CD4-positive, alpha-beta T cell treated with Interleukin-1 beta for 1 hour (primary cell): ENCODE measurements at regions not wholly inside any gene's neighbourhood (a gene's known extent, or its start where the extent isn't known, plus 50 kb on each side); places are given as distances from the start of the nearest gene placed in this dataset.
"Not testable (repeated sequence)": the region's sequence is repeated elsewhere in the genome, so short reads cannot be mapped to it uniquely, and the experiment has no call there.

Experiments used
- DNase-seq, 2 donors: peaks; one replicate each; pipeline ENCODE4 v3.0.0-alpha.2; 2020 to 2022

- DNase-seq: no peak
These were observed 759.0 kb downstream of the AACS start for GRCh38 chr12:125824276-125824675.

GRCh38 chr12:125835852-125836251 lies 770.6 kb downstream of the AACS start:
- no peak for DNase-seq

- no peak for DNase-seq
These were observed 771.4 kb downstream of the AACS start for GRCh38 chr12:125836647-125837046.

GRCh38 chr12:125841332-125841731 lies 776.1 kb downstream of the AACS start:
- DNase-seq: no peak

- no peak for DNase-seq
These were observed 786.9 kb downstream of the AACS start for GRCh38 chr12:125852116-125852515.

- no peak for DNase-seq
These were observed 787.4 kb downstream of the AACS start for GRCh38 chr12:125852679-125853078.

- no peak for DNase-seq
These were observed 788.4 kb downstream of the AACS start for GRCh38 chr12:125853670-125854069.

GRCh38 chr12:125856366-125856765 lies 791.1 kb downstream of the AACS start:
- no peak for DNase-seq

- DNase-seq: no peak
These were observed 791.7 kb downstream of the AACS start for GRCh38 chr12:125856896-125857295.

GRCh38 chr12:125860672-125861288 lies 795.5 kb downstream of the AACS start:
- no peak for DNase-seq

GRCh38 chr12:125861299-125862281 lies 796.4 kb downstream of the AACS start:
- no peak for DNase-seq

- DNase-seq: not testable (repeated sequence)
These were observed 800.0 kb downstream of the AACS start for GRCh38 chr12:125865236-125865635.

GRCh38 chr12:125871811-125872594 lies 806.8 kb downstream of the AACS start:
- DNase-seq: no peak

GRCh38 chr12:125873016-125873415 lies 807.8 kb downstream of the AACS start:
- DNase-seq: no peak

GRCh38 chr12:125878483-125878882 lies 813.2 kb downstream of the AACS start:
- DNase-seq: no peak

GRCh38 chr12:125882141-125882540 lies 816.9 kb downstream of the AACS start:
- DNase-seq: no peak

GRCh38 chr12:125888921-125889320 lies 823.7 kb downstream of the AACS start:
- no peak for DNase-seq

- no peak for DNase-seq
These were observed 824.5 kb downstream of the AACS start for GRCh38 chr12:125889742-125890141.

- DNase-seq: no peak
These were observed 825.2 kb downstream of the AACS start for GRCh38 chr12:125890366-125890905.

GRCh38 chr12:125890971-125891370 lies 825.7 kb downstream of the AACS start:
- DNase-seq: no peak

- no peak for DNase-seq
These were observed 827.0 kb downstream of the AACS start for GRCh38 chr12:125892276-125892675.

- DNase-seq: no peak
These were observed 837.8 kb downstream of the AACS start for GRCh38 chr12:125902991-125903390.

GRCh38 chr12:125907351-125907750 lies 842.1 kb downstream of the AACS start:
- DNase-seq: no peak
